Fibroblast of lung (primary cell): ENCODE measurements at regions not wholly inside any gene's neighbourhood (a gene's known extent, or its start where the extent isn't known, plus 50 kb on each side); places are given as distances from the start of the nearest gene placed in this dataset.

Source experiments
- EZH2 ChIP-seq: IDR thresholded peaks from 2 replicates; pipeline ENCODE4 v1.5.1; 2012; ENCODE audit warnings: low read length, control low read depth, mild to moderate bottlenecking; ENCODE audit errors: missing control alignments
- TF ChIP-seq, protein P1 (sequence below), 2 donors: IDR thresholded peaks in 1 of 2; conservative IDR thresholded peaks in 1 of 2; 1 replicate in 1 of 2; 2 replicates in 1 of 2; pipeline ENCODE4 v1.5.1; 2011 to 2012; ENCODE audit warnings: low read length in 2 of 2, control low read depth in 1 of 2, inconsistent platforms in 1 of 2, low read depth in 1 of 2, mild to moderate bottlenecking in 1 of 2

DNA sequence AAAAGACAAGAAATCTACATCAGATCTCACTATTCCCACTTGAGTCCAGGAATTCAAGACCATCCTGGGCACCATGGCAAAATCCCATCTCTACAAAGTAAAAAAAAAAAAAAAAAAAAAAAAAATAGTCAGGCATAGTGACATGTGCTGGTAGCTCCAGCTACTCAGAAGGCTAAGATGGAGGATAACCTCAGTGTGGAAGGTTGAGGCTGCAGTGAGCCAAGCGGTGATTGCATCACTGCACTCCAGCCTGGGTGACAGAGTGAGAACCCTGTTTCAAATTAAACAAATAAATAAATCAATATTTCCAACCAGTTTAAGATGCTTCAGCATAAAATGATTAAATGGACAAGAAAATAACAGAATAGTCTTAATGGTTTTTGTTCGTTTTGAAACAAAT lies 197.4 kb downstream of the DSEL start:
- TF ChIP-seq, protein P1, sequence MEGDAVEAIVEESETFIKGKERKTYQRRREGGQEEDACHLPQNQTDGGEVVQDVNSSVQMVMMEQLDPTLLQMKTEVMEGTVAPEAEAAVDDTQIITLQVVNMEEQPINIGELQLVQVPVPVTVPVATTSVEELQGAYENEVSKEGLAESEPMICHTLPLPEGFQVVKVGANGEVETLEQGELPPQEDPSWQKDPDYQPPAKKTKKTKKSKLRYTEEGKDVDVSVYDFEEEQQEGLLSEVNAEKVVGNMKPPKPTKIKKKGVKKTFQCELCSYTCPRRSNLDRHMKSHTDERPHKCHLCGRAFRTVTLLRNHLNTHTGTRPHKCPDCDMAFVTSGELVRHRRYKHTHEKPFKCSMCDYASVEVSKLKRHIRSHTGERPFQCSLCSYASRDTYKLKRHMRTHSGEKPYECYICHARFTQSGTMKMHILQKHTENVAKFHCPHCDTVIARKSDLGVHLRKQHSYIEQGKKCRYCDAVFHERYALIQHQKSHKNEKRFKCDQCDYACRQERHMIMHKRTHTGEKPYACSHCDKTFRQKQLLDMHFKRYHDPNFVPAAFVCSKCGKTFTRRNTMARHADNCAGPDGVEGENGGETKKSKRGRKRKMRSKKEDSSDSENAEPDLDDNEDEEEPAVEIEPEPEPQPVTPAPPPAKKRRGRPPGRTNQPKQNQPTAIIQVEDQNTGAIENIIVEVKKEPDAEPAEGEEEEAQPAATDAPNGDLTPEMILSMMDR (conservative IDR thresholded peaks at IDR 0.05 in 1 of 2, IDR thresholded peaks at IDR 0.05 in 1 of 2; ENCODE audit: low read depth in 1 of 2, low read length in 2 of 2) = no peak
- no peak for TF ChIP-seq EZH2
